ENCODE measurements at regions not wholly inside any gene's neighbourhood (a gene's known extent, or its start where the extent isn't known, plus 50 kb on each side); places are given as distances from the start of the nearest gene placed in this dataset.

- DNase-seq (no peak), ATAC-seq (ENCODE audit: insufficient read depth, low read depth) (no peak)
- TF ChIP-seq CTCF (IDR thresholded peaks at IDR 0.05; ENCODE audit: borderline replicate concordance, extremely low read depth, low read length, poor library complexity, severe bottlenecking) (no peak), EZH2 (IDR thresholded peaks at IDR 0.05; ENCODE audit: borderline replicate concordance, low read depth, low read length, severe bottlenecking) (no peak)
- Histone ChIP-seq H3K4me2 (ENCODE audit: insufficient read depth, low read length) (no peak overlapping the region), H3K9ac (ENCODE audit: low read depth, low read length) (no peak overlapping the region), H3K27ac (ENCODE audit: low read length) (no peak overlapping the region), H2AFZ (ENCODE audit: low read depth, low read length) (no peak overlapping the region), H3K4me3 (ENCODE audit: low read depth in 1 of 2, low read length in 2 of 2) (no peak overlapping the region), H3K27me3 (ENCODE audit: insufficient read depth, low read length, poor library complexity) (no peaks in the 10 kb centered on the region), H3K36me3 (ENCODE audit: insufficient read depth, low read length) (no peaks in the 10 kb centered on the region), H4K20me1 (ENCODE audit: insufficient read depth, low read length) (no peaks in the 10 kb centered on the region), H3K9me3 (ENCODE audit: insufficient read depth, low read length, severe bottlenecking) (no peaks in the 10 kb centered on the region), H3K4me1 (ENCODE audit: insufficient read depth, low read length) (no peaks in the 10 kb centered on the region), H3K79me2 (ENCODE audit: insufficient read depth, low read length) (no peaks in the 10 kb centered on the region)
These were observed 269.2 kb downstream of the TMEM38B start for GRCh38 chr9:105963343-105964099.

- no peaks in the 10 kb centered on the region for H3K36me3 ChIP-seq (ENCODE audit: insufficient read depth, low read length)
- H3K9ac ChIP-seq (ENCODE audit: low read depth, low read length): no peak overlapping the region
- H3K27ac ChIP-seq (ENCODE audit: low read length): no peak overlapping the region
- H3K4me2 ChIP-seq (ENCODE audit: insufficient read depth, low read length): no peak overlapping the region
- no peaks in the 10 kb centered on the region for H3K4me1 ChIP-seq (ENCODE audit: insufficient read depth, low read length)
- no peak overlapping the region for H2AFZ ChIP-seq (ENCODE audit: low read depth, low read length)
- no peaks in the 10 kb centered on the region for H3K79me2 ChIP-seq (ENCODE audit: insufficient read depth, low read length)
- TF ChIP-seq EZH2 (IDR thresholded peaks at IDR 0.05; ENCODE audit: borderline replicate concordance, low read depth, low read length, severe bottlenecking) (no peak), CTCF (IDR thresholded peaks at IDR 0.05; ENCODE audit: borderline replicate concordance, extremely low read depth, low read length, poor library complexity, severe bottlenecking) (no peak)
- no peak overlapping the region for H3K4me3 ChIP-seq (ENCODE audit: low read depth in 1 of 2, low read length in 2 of 2)
- DNase-seq (no peak), ATAC-seq (ENCODE audit: insufficient read depth, low read depth) (no peak)
- no peaks in the 10 kb centered on the region for H3K27me3 ChIP-seq (ENCODE audit: insufficient read depth, low read length, poor library complexity)
- H4K20me1 ChIP-seq (ENCODE audit: insufficient read depth, low read length): no peaks in the 10 kb centered on the region
- H3K9me3 ChIP-seq (ENCODE audit: insufficient read depth, low read length, severe bottlenecking): no peaks in the 10 kb centered on the region
These were observed 269.8 kb downstream of the TMEM38B start for GRCh38 chr9:105964156-105964555.

- Histone ChIP-seq H3K27ac (ENCODE audit: low read length) (no peak overlapping the region), H3K9me3 (ENCODE audit: insufficient read depth, low read length, severe bottlenecking) (no peaks in the 10 kb centered on the region), H3K79me2 (ENCODE audit: insufficient read depth, low read length) (no peaks in the 10 kb centered on the region), H3K36me3 (ENCODE audit: insufficient read depth, low read length) (no peaks in the 10 kb centered on the region), H3K27me3 (ENCODE audit: insufficient read depth, low read length, poor library complexity) (no peaks in the 10 kb centered on the region), H3K4me3 (ENCODE audit: low read depth in 1 of 2, low read length in 2 of 2) (no peak overlapping the region), H3K4me1 (ENCODE audit: insufficient read depth, low read length) (no peaks in the 10 kb centered on the region), H2AFZ (ENCODE audit: low read depth, low read length) (no peak overlapping the region), H3K4me2 (ENCODE audit: insufficient read depth, low read length) (no peak overlapping the region), H3K9ac (ENCODE audit: low read depth, low read length) (no peak overlapping the region), H4K20me1 (ENCODE audit: insufficient read depth, low read length) (no peaks in the 10 kb centered on the region)
- TF ChIP-seq EZH2 (IDR thresholded peaks at IDR 0.05; ENCODE audit: borderline replicate concordance, low read depth, low read length, severe bottlenecking) (no peak), CTCF (IDR thresholded peaks at IDR 0.05; ENCODE audit: borderline replicate concordance, extremely low read depth, low read length, poor library complexity, severe bottlenecking) (no peak)
- DNase-seq: no peak
- ATAC-seq (ENCODE audit: insufficient read depth, low read depth): no peak
These were observed 272.5 kb downstream of the TMEM38B start for GRCh38 chr9:105966834-105967233.

Data from DND-41 (cell line).